CD4-positive, alpha-beta T cell treated with Interleukin-6 at 100 ng/mL for 8 hours (primary cell): ENCODE measurements at regions not wholly inside any gene's neighbourhood (a gene's known extent, or its start where the extent isn't known, plus 50 kb on each side); places are given as distances from the start of the nearest gene placed in this dataset.
"Not testable (repeated sequence)": the region's sequence is repeated elsewhere in the genome, so short reads cannot be mapped to it uniquely, and the experiment has no call there.

Experiments used
- DNase-seq: peaks from one replicate; pipeline ENCODE4 v3.0.0-alpha.2; 2020; ENCODE audit warnings: mixed read lengths, low spot score

- not testable (repeated sequence) for DNase-seq
Measured at GRCh38 chr5:96319981-96320739, 112.9 kb downstream of the PCSK1 start.

GRCh38 chr5:96318569-96319110 is 114.4 kb downstream of the PCSK1 start:
- DNase-seq: no peak

- DNase-seq: no peak
Measured at GRCh38 chr5:96317945-96318344, 115.1 kb downstream of the PCSK1 start.

GRCh38 chr5:96316487-96316886 is 116.6 kb downstream of the PCSK1 start:
- no peak for DNase-seq

GRCh38 chr5:96316017-96316416 is 117.0 kb downstream of the PCSK1 start:
- DNase-seq: no peak

- DNase-seq: no peak
Measured at GRCh38 chr5:96315431-96315830, 117.6 kb downstream of the PCSK1 start.

- no peak for DNase-seq
Measured at GRCh38 chr5:96312383-96312782, 120.7 kb downstream of the PCSK1 start.

GRCh38 chr5:96307047-96307446 is 126.0 kb downstream of the PCSK1 start:
- DNase-seq: not testable (repeated sequence)

GRCh38 chr5:96302174-96302738 is 130.8 kb downstream of the PCSK1 start:
- DNase-seq: no peak

GRCh38 chr5:96300976-96301375 is 132.1 kb downstream of the PCSK1 start:
- DNase-seq: no peak

GRCh38 chr5:96297867-96298266 is 135.2 kb downstream of the PCSK1 start:
- DNase-seq: no peak

- DNase-seq: no peak
Measured at GRCh38 chr5:96297290-96297689, 135.8 kb downstream of the PCSK1 start.

GRCh38 chr5:96294884-96295202 is 138.2 kb downstream of the PCSK1 start:
- no peak for DNase-seq

GRCh38 chr5:96293966-96294883 is 138.8 kb downstream of the PCSK1 start:
- no peak for DNase-seq

GRCh38 chr5:96292582-96293247 is 140.3 kb downstream of the PCSK1 start:
- DNase-seq: no peak

- DNase-seq: not testable (repeated sequence)
Measured at GRCh38 chr5:96289287-96289686, 143.8 kb downstream of the PCSK1 start.

- DNase-seq: no peak
Measured at GRCh38 chr5:96288845-96289185, 144.2 kb downstream of the PCSK1 start.

- no peak for DNase-seq
Measured at GRCh38 chr5:96288166-96288844, 144.7 kb downstream of the PCSK1 start.

- no peak for DNase-seq
Measured at GRCh38 chr5:96287136-96287535, 145.9 kb downstream of the PCSK1 start.

GRCh38 chr5:96285823-96286222 is 147.2 kb downstream of the PCSK1 start:
- no peak for DNase-seq

- DNase-seq: no peak
Measured at GRCh38 chr5:96284727-96285389, 148.2 kb downstream of the PCSK1 start.
